ENCODE measurements at regions not wholly inside any gene's neighbourhood (a gene's known extent, or its start where the extent isn't known, plus 50 kb on each side); places are given as distances from the start of the nearest gene placed in this dataset.

GRCh38 chr14:101207041-101207440, 303.5 kb upstream of the RTL1 start:
- no peaks in the 10 kb centered on the region for H3K9me3 ChIP-seq (ENCODE audit: low read length)
- no peaks in the 10 kb centered on the region for H3K36me3 ChIP-seq (ENCODE audit: insufficient read depth, low read length)
- H3K27ac ChIP-seq (ENCODE audit: low read depth, low read length): no peak overlapping the region
- no peaks in the 10 kb centered on the region for H3K4me1 ChIP-seq (ENCODE audit: insufficient read depth, low read length)
- no peak overlapping the region for H3K9ac ChIP-seq (ENCODE audit: low read length)
- H3K4me3 ChIP-seq (ENCODE audit: low read depth in 1 of 2, low read length in 2 of 2): no peak overlapping the region
- no peaks in the 10 kb centered on the region for H3K27me3 ChIP-seq (ENCODE audit: control insufficient read depth in 1 of 2, insufficient read depth in 2 of 2, low read length in 2 of 2)

- Histone ChIP-seq H3K9me3 (ENCODE audit: low read length) (no peaks in the 10 kb centered on the region), H3K36me3 (ENCODE audit: insufficient read depth, low read length) (no peaks in the 10 kb centered on the region), H3K4me1 (ENCODE audit: insufficient read depth, low read length) (no peaks in the 10 kb centered on the region), H3K27ac (ENCODE audit: low read depth, low read length) (no peak overlapping the region), H3K27me3 (ENCODE audit: control insufficient read depth in 1 of 2, insufficient read depth in 2 of 2, low read length in 2 of 2) (no peaks in the 10 kb centered on the region), H3K9ac (ENCODE audit: low read length) (no peak overlapping the region), H3K4me3 (ENCODE audit: low read depth in 1 of 2, low read length in 2 of 2) (no peak overlapping the region)
Measured at GRCh38 chr14:101207897-101208296, 304.4 kb upstream of the RTL1 start.

- H3K27ac ChIP-seq (ENCODE audit: low read depth, low read length): no peak overlapping the region
- H3K9me3 ChIP-seq (ENCODE audit: low read length): no peaks in the 10 kb centered on the region
- no peak overlapping the region for H3K9ac ChIP-seq (ENCODE audit: low read length)
- no peaks in the 10 kb centered on the region for H3K27me3 ChIP-seq (ENCODE audit: control insufficient read depth in 1 of 2, insufficient read depth in 2 of 2, low read length in 2 of 2)
- no peaks in the 10 kb centered on the region for H3K36me3 ChIP-seq (ENCODE audit: insufficient read depth, low read length)
- no peak overlapping the region for H3K4me3 ChIP-seq (ENCODE audit: low read depth in 1 of 2, low read length in 2 of 2)
- H3K4me1 ChIP-seq (ENCODE audit: insufficient read depth, low read length): no peaks in the 10 kb centered on the region
Measured at GRCh38 chr14:101209594-101209993, 306.1 kb upstream of the RTL1 start.

GRCh38 chr14:101215266-101215665, 311.7 kb upstream of the RTL1 start:
- Histone ChIP-seq H3K4me3 (ENCODE audit: low read depth in 1 of 2, low read length in 2 of 2) (no peak overlapping the region), H3K9ac (ENCODE audit: low read length) (no peak overlapping the region), H3K27ac (ENCODE audit: low read depth, low read length) (no peak overlapping the region), H3K27me3 (ENCODE audit: control insufficient read depth in 1 of 2, insufficient read depth in 2 of 2, low read length in 2 of 2) (no peaks in the 10 kb centered on the region), H3K9me3 (ENCODE audit: low read length) (no peaks in the 10 kb centered on the region), H3K4me1 (ENCODE audit: insufficient read depth, low read length) (peaks cover 10% of the 10 kb centered on the region), H3K36me3 (ENCODE audit: insufficient read depth, low read length) (no peaks in the 10 kb centered on the region)

GRCh38 chr14:101215927-101216326, 312.4 kb upstream of the RTL1 start:
- Histone ChIP-seq H3K4me3 (ENCODE audit: low read depth in 1 of 2, low read length in 2 of 2) (no peak overlapping the region), H3K9me3 (ENCODE audit: low read length) (no peaks in the 10 kb centered on the region), H3K4me1 (ENCODE audit: insufficient read depth, low read length) (peaks cover 10% of the 10 kb centered on the region), H3K9ac (ENCODE audit: low read length) (no peak overlapping the region), H3K36me3 (ENCODE audit: insufficient read depth, low read length) (no peaks in the 10 kb centered on the region), H3K27ac (ENCODE audit: low read depth, low read length) (no peak overlapping the region), H3K27me3 (ENCODE audit: control insufficient read depth in 1 of 2, insufficient read depth in 2 of 2, low read length in 2 of 2) (no peaks in the 10 kb centered on the region)

- H3K4me1 ChIP-seq (ENCODE audit: insufficient read depth, low read length): peaks cover 10% of the 10 kb centered on the region
- no peak overlapping the region for H3K9ac ChIP-seq (ENCODE audit: low read length)
- no peaks in the 10 kb centered on the region for H3K9me3 ChIP-seq (ENCODE audit: low read length)
- no peaks in the 10 kb centered on the region for H3K36me3 ChIP-seq (ENCODE audit: insufficient read depth, low read length)
- H3K27ac ChIP-seq (ENCODE audit: low read depth, low read length): no peak overlapping the region
- no peaks in the 10 kb centered on the region for H3K27me3 ChIP-seq (ENCODE audit: control insufficient read depth in 1 of 2, insufficient read depth in 2 of 2, low read length in 2 of 2)
- H3K4me3 ChIP-seq (ENCODE audit: low read depth in 1 of 2, low read length in 2 of 2): no peak overlapping the region
Measured at GRCh38 chr14:101216366-101217079, 313.0 kb upstream of the RTL1 start.

- no peaks in the 10 kb centered on the region for H3K9me3 ChIP-seq (ENCODE audit: low read length)
- H3K27me3 ChIP-seq (ENCODE audit: control insufficient read depth in 1 of 2, insufficient read depth in 2 of 2, low read length in 2 of 2): no peaks in the 10 kb centered on the region
- no peaks in the 10 kb centered on the region for H3K36me3 ChIP-seq (ENCODE audit: insufficient read depth, low read length)
- no peak overlapping the region for H3K9ac ChIP-seq (ENCODE audit: low read length)
- H3K4me3 ChIP-seq (ENCODE audit: low read depth in 1 of 2, low read length in 2 of 2): no peak overlapping the region
- H3K27ac ChIP-seq (ENCODE audit: low read depth, low read length): no peak overlapping the region
- peaks cover 10% of the 10 kb centered on the region for H3K4me1 ChIP-seq (ENCODE audit: insufficient read depth, low read length)
Measured at GRCh38 chr14:101217080-101217463, 313.6 kb upstream of the RTL1 start.

- H3K9ac ChIP-seq (ENCODE audit: low read length): no peak overlapping the region
- no peak overlapping the region for H3K27ac ChIP-seq (ENCODE audit: low read depth, low read length)
- H3K4me3 ChIP-seq (ENCODE audit: low read depth in 1 of 2, low read length in 2 of 2): no peak overlapping the region
- H3K9me3 ChIP-seq (ENCODE audit: low read length): no peaks in the 10 kb centered on the region
- peaks cover 10% of the 10 kb centered on the region for H3K4me1 ChIP-seq (ENCODE audit: insufficient read depth, low read length)
- no peaks in the 10 kb centered on the region for H3K36me3 ChIP-seq (ENCODE audit: insufficient read depth, low read length)
- H3K27me3 ChIP-seq (ENCODE audit: control insufficient read depth in 1 of 2, insufficient read depth in 2 of 2, low read length in 2 of 2): no peaks in the 10 kb centered on the region
Measured at GRCh38 chr14:101217616-101218371, 314.3 kb upstream of the RTL1 start.

GRCh38 chr14:101219896-101220703, 316.6 kb upstream of the RTL1 start:
- Histone ChIP-seq H3K27me3 (ENCODE audit: control insufficient read depth in 1 of 2, insufficient read depth in 2 of 2, low read length in 2 of 2) (no peaks in the 10 kb centered on the region), H3K36me3 (ENCODE audit: insufficient read depth, low read length) (no peaks in the 10 kb centered on the region), H3K9ac (ENCODE audit: low read length) (no peak overlapping the region), H3K9me3 (ENCODE audit: low read length) (no peaks in the 10 kb centered on the region), H3K4me1 (ENCODE audit: insufficient read depth, low read length) (peaks cover 10% of the 10 kb centered on the region), H3K27ac (ENCODE audit: low read depth, low read length) (no peak overlapping the region), H3K4me3 (ENCODE audit: low read depth in 1 of 2, low read length in 2 of 2) (no peak overlapping the region)

GRCh38 chr14:101220921-101221510, 317.5 kb upstream of the RTL1 start:
- H3K9ac ChIP-seq (ENCODE audit: low read length): no peak overlapping the region
- no peaks in the 10 kb centered on the region for H3K36me3 ChIP-seq (ENCODE audit: insufficient read depth, low read length)
- H3K4me3 ChIP-seq (ENCODE audit: low read depth in 1 of 2, low read length in 2 of 2): no peak overlapping the region
- H3K9me3 ChIP-seq (ENCODE audit: low read length): no peaks in the 10 kb centered on the region
- H3K4me1 ChIP-seq (ENCODE audit: insufficient read depth, low read length): peaks cover 10% of the 10 kb centered on the region
- no peak overlapping the region for H3K27ac ChIP-seq (ENCODE audit: low read depth, low read length)
- no peaks in the 10 kb centered on the region for H3K27me3 ChIP-seq (ENCODE audit: control insufficient read depth in 1 of 2, insufficient read depth in 2 of 2, low read length in 2 of 2)

GRCh38 chr14:101221549-101222160, 318.1 kb upstream of the RTL1 start:
- Histone ChIP-seq H3K36me3 (ENCODE audit: insufficient read depth, low read length) (no peaks in the 10 kb centered on the region), H3K4me1 (ENCODE audit: insufficient read depth, low read length) (peaks cover 10% of the 10 kb centered on the region), H3K27ac (ENCODE audit: low read depth, low read length) (no peak overlapping the region), H3K27me3 (ENCODE audit: control insufficient read depth in 1 of 2, insufficient read depth in 2 of 2, low read length in 2 of 2) (no peaks in the 10 kb centered on the region), H3K9me3 (ENCODE audit: low read length) (no peaks in the 10 kb centered on the region), H3K4me3 (ENCODE audit: low read depth in 1 of 2, low read length in 2 of 2) (no peak overlapping the region), H3K9ac (ENCODE audit: low read length) (no peak overlapping the region)
